Caco-2 (cell line): ENCODE measurements at regions not wholly inside any gene's neighbourhood (a gene's known extent, or its start where the extent isn't known, plus 50 kb on each side); places are given as distances from the start of the nearest gene placed in this dataset.

ENCODE experiments used
- BruUV-seq: library from RNA; stranded (reverse); fragments of 400-500 nt; replicated peaks from 2 replicates; lab custom pipeline; 2021; lab: Mats Ljungman, UMichigan
- CTCF ChIA-PET: fragments of 300-600 bp; sonication (Branson Sonifier 250); formaldehyde crosslinking; loops from one replicate; lab custom pipeline; 2022; ENCODE audit warnings: antibody characterized with exemption; lab: Charles Lee
- POLR2A ChIA-PET: fragments of 300-600 bp; sonication (Branson Sonifier 250); formaldehyde crosslinking; loops from one replicate; lab custom pipeline; 2022; ENCODE audit warnings: antibody characterized with exemption; lab: Charles Lee
- DNase-seq, 2 experiments: peaks; one replicate each; pipeline versions ENCODE4 v3.0.0 to v3.0.0-alpha.2; 2020 to 2022
- H3K27me3 ChIP-seq: replicated peaks from 2 replicates; pipeline ENCODE4 v1.6.0; 2011; ENCODE audit warnings: low read length; ENCODE audit not compliant: control insufficient read depth, insufficient read depth
- H3K36me3 ChIP-seq: 2 replicates; pipeline ENCODE4 v1.5.1; 2011; ENCODE audit warnings: low read length; ENCODE audit not compliant: control insufficient read depth, insufficient read depth
- H3K4me1 ChIP-seq: fragments of 250-450 bp; sonication (Bioruptor Pico); 2 replicates; pipeline ENCODE4 v1.5.1; 2020; ENCODE audit warnings: mild to moderate bottlenecking
- H3K4me3 ChIP-seq: 2 replicates; pipeline ENCODE4 v1.5.1; 2011; ENCODE audit warnings: low read depth, mild to moderate bottlenecking, control low read depth, low read length
- H3K9me3 ChIP-seq: fragments of 250-450 bp; sonication (Bioruptor Pico); 2 replicates; pipeline ENCODE4 v1.5.1; 2020; ENCODE audit warnings: mild to moderate bottlenecking, moderate library complexity
- H3K27ac Mint-ChIP-seq: one replicate; pipeline ENCODE4 v1.8.0; 2022; ENCODE audit warnings: mixed read lengths; ENCODE audit not compliant: unreplicated experiment
- H3K27me3 Mint-ChIP-seq: one replicate; pipeline ENCODE4 v1.8.0; 2022; ENCODE audit warnings: mixed read lengths; ENCODE audit not compliant: insufficient read depth, unreplicated experiment
- H3K36me3 Mint-ChIP-seq: one replicate; pipeline ENCODE4 v1.8.0; 2022; ENCODE audit warnings: mild to moderate bottlenecking, mixed read lengths; ENCODE audit not compliant: insufficient read depth, unreplicated experiment
- H3K4me1 Mint-ChIP-seq: one replicate; pipeline ENCODE4 v1.8.0; 2022; ENCODE audit warnings: low read depth, mixed read lengths; ENCODE audit not compliant: unreplicated experiment
- H3K4me3 Mint-ChIP-seq: one replicate; pipeline ENCODE4 v1.8.0; 2022; ENCODE audit warnings: mild to moderate bottlenecking, moderate library complexity, mixed read lengths; ENCODE audit not compliant: unreplicated experiment
- H3K9me3 Mint-ChIP-seq: one replicate; pipeline ENCODE4 v1.8.0; 2022; ENCODE audit warnings: mixed read lengths; ENCODE audit not compliant: unreplicated experiment
- CTCF ChIP-seq, 2 experiments: fragments of 200-600 bp in 1 of 2; IDR thresholded peaks; 1 replicate in 1 of 2; 2 replicates in 1 of 2; pipeline versions ENCODE4 v1.5.1 to v1.8.0; 2011 to 2022; ENCODE audit warnings: antibody characterized with exemption in 1 of 2, control low read depth in 1 of 2, inconsistent platforms in 1 of 2, low read depth in 1 of 2, low read length in 1 of 2, mild to moderate bottlenecking in 1 of 2, moderate library complexity in 1 of 2; ENCODE audit not compliant: insufficient read depth in 1 of 2, severe bottlenecking in 1 of 2, unreplicated experiment in 1 of 2
- intact Hi-C: fragments of 100-400 bp; cut with micrococcal nuclease; formaldehyde crosslinking; loops from one replicate; pipeline ENCODE4 v1.10.0; 2022; ENCODE audit not compliant: unreplicated experiment

DNA sequence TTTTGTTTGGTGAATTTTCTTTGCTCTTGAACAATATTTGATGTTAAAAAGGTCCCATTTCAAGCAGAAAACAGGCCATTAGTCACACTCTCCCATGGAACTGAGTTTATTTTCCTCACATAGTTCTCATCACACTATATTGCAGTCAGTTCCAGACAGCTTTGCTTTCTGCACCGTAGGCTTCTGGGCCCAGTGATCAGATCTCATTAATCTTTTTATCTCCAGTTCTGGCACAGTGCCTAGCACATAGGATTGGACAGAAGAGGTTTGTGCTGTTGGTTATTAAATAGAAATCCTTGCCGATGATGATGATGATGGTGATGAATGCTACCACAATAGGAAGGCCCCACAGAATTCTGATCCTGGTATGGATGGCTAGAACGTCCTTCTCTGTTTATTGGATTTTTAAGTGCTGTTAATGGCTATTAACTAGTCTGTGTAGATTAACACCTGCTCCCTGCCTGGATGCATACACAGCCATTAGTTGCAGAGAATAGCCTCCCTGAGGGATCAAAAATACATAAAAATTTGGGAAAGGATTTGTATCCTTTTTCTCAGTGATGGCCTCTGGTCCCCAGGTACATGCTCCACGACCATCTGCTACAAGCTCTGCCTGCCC lies 52.0 kb upstream of the NTRK2 start:
- H3K4me3 Mint-ChIP-seq: no peak overlapping the region
- Histone ChIP-seq H3K4me3 (no peak overlapping the region), H3K4me1 (no peaks in the 10 kb centered on the region), H3K27me3 (no peaks in the 10 kb centered on the region), H3K9me3 (no peaks in the 10 kb centered on the region), H3K36me3 (no peaks in the 10 kb centered on the region)
- no peak for TF ChIP-seq CTCF (IDR thresholded peaks at IDR 0.05; ENCODE audit: insufficient read depth in 1 of 2, low read depth in 1 of 2, low read length in 1 of 2, severe bottlenecking in 1 of 2, unreplicated experiment in 1 of 2)
- no peaks in the 10 kb centered on the region for H3K9me3 Mint-ChIP-seq
- POLR2A ChIA-PET: no interaction called here
- H3K27ac Mint-ChIP-seq: no peak overlapping the region
- intact Hi-C loops: no loop called here
- DNase-seq: no peak
- BruUV-seq: no TSS peak
- CTCF ChIA-PET: no interaction called here
- no peaks in the 10 kb centered on the region for H3K4me1 Mint-ChIP-seq
- H3K36me3 Mint-ChIP-seq: no peaks in the 10 kb centered on the region
- H3K27me3 Mint-ChIP-seq: peaks cover 3% of the 10 kb centered on the region
